IPS DF 6.9 (cell line): ENCODE measurements at regions not wholly inside any gene's neighbourhood (a gene's known extent, or its start where the extent isn't known, plus 50 kb on each side); places are given as distances from the start of the nearest gene placed in this dataset.

Experiments
- DNase-seq: peaks from one replicate; pipeline ENCODE4 v3.0.0-alpha.2; 2013; ENCODE audit warnings: low read depth, low spot score
- H3K27ac ChIP-seq: one replicate; pipeline ENCODE4 v1.5.1; 2013; ENCODE audit warnings: low read length, control low read depth
- H3K27me3 ChIP-seq: 2 replicates; pipeline ENCODE4 v1.6.1; 2013; ENCODE audit warnings: mild to moderate bottlenecking, low read length; ENCODE audit not compliant: control insufficient read depth, insufficient read depth
- H3K36me3 ChIP-seq: 2 replicates; pipeline ENCODE4 v1.6.1; 2013; ENCODE audit warnings: low read length; ENCODE audit not compliant: control insufficient read depth, insufficient read depth
- H3K4me1 ChIP-seq: 2 replicates; pipeline ENCODE4 v1.6.1; 2013; ENCODE audit warnings: low read length; ENCODE audit not compliant: control insufficient read depth, insufficient read depth
- H3K4me3 ChIP-seq: 2 replicates; pipeline ENCODE4 v1.5.1; 2013; ENCODE audit warnings: mild to moderate bottlenecking, low read length
- H3K9me3 ChIP-seq: 2 replicates; pipeline ENCODE4 v1.6.1; 2013; ENCODE audit warnings: low read length, inconsistent platforms; ENCODE audit not compliant: control insufficient read depth, insufficient read depth
- WGBS: extraction: QIAGEN DNeasy Blood & Tissue Kit; methylation state at CpG from one replicate; pipeline ENCODE4 v1.1.7; 2013; ENCODE audit warnings: mixed read lengths, missing lambda C conversion rate; ENCODE audit not compliant: insufficient read length, insufficient coverage; 5-methylcytosine and 5-hydroxymethylcytosine counted together

DNA sequence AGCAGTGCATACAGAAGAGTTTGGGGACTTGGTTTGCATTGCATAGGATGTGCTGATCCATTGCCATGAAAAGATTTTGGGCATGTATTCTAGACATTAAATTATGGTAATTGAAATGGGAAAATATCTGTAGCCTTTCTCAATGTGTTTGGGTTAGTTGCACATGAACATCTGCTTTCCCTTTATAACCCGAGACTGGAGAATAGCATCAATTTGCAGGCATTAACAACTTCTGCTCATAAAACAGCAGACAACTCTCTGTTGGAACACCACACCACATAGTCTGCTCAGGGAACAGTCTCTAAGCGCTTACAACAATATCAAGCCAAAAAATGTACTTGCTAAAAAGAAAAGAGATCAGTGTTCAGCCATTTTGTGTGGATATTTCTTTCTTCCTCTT is 1391.1 kb upstream of the LRRTM3 start:
- Histone ChIP-seq H3K27me3 (no peaks in the 10 kb centered on the region), H3K9me3 (no peaks in the 10 kb centered on the region), H3K4me3 (no peak overlapping the region), H3K4me1 (no peaks in the 10 kb centered on the region), H3K36me3 (no peaks in the 10 kb centered on the region), H3K27ac (no peak overlapping the region)
- no peak for DNase-seq
- no CpG with 5 or more reads among the region's 2 CpGs for WGBS

DNA sequence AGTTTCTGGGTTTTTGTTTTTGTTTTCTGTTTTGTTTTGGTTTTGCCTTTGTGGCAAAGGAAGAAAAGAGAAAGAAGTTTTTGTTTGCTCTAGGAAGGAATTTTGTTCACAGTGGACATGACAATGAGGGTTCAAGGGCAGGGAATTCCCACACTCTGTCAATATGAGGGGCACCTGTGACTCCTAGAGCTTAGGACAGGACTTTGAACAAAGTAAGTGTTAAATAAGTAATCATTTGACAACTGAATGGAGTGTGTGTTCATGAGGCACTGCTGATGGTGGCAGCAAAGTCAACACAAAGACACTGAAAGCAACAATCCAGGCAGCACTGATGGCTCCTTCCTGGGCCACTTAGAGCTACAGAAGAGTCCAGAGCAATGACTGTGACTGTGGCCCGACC is 1381.1 kb upstream of the LRRTM3 start:
- Histone ChIP-seq H3K4me1 (no peaks in the 10 kb centered on the region), H3K27ac (no peak overlapping the region), H3K36me3 (no peaks in the 10 kb centered on the region), H3K9me3 (no peaks in the 10 kb centered on the region), H3K4me3 (no peak overlapping the region), H3K27me3 (no peaks in the 10 kb centered on the region)
- WGBS: no CpG with 5 or more reads among the region's 1 CpG
- DNase-seq: no peak

DNA sequence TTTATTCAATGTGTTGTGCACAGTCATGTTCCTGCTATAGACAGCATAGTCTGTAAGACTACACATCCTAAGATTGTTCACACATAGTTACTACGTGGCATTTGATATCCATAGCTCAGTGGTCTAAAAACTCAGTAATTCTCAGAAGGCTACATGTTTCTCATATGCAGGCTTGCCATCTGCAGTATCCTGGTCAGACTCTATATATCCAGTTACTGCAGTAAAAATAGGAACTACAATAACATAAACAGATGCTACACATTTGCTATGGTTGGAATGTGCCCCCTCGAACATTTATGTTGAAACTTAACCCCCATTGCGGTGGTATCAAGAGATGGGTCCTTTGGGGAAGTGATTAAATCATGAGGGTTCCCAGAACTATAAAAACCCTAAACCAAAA is 1377.8 kb upstream of the LRRTM3 start:
- no peak for DNase-seq
- Histone ChIP-seq H3K4me1 (no peaks in the 10 kb centered on the region), H3K27me3 (no peaks in the 10 kb centered on the region), H3K4me3 (no peak overlapping the region), H3K9me3 (no peaks in the 10 kb centered on the region), H3K27ac (no peak overlapping the region), H3K36me3 (no peaks in the 10 kb centered on the region)
- WGBS: no CpG with 5 or more reads among the region's 3 CpGs

DNA sequence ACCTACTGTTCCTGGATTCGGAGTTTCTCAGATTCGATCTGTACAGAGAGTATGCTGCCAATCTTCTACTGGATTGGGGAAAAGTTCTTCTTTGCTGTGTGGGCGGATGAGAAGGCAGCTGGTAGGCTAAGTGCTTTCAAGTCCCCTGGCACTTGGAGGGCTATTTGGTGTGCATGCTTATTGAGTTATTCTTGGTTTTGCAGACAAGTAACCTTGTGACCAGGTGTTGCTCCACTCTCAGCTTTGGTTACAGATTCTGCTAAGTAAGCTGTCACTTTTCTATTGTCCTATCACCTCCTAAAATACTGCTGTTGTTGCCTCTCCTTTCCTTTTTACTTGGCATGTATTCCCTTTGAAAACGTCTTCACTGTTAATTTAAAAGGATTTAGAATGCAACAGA is 1375.1 kb upstream of the LRRTM3 start:
- no CpG with 5 or more reads among the region's 4 CpGs for WGBS
- no peak for DNase-seq
- H3K4me1 ChIP-seq: no peaks in the 10 kb centered on the region
- H3K27ac ChIP-seq: no peak overlapping the region
- no peaks in the 10 kb centered on the region for H3K36me3 ChIP-seq
- H3K27me3 ChIP-seq: no peaks in the 10 kb centered on the region
- H3K9me3 ChIP-seq: no peaks in the 10 kb centered on the region
- no peak overlapping the region for H3K4me3 ChIP-seq

GRCh38 chr10:65555192-65555591 is 1370.6 kb upstream of the LRRTM3 start:
- no peak overlapping the region for H3K27ac ChIP-seq
- no peaks in the 10 kb centered on the region for H3K27me3 ChIP-seq
- H3K4me3 ChIP-seq: no peak overlapping the region
- H3K4me1 ChIP-seq: no peaks in the 10 kb centered on the region
- DNase-seq: no peak
- no CpG with 5 or more reads among the region's 5 CpGs for WGBS
- H3K9me3 ChIP-seq: no peaks in the 10 kb centered on the region
- no peaks in the 10 kb centered on the region for H3K36me3 ChIP-seq

- Histone ChIP-seq H3K9me3 (no peaks in the 10 kb centered on the region), H3K4me1 (no peaks in the 10 kb centered on the region), H3K4me3 (no peak overlapping the region), H3K36me3 (no peaks in the 10 kb centered on the region), H3K27me3 (no peaks in the 10 kb centered on the region), H3K27ac (no peak overlapping the region)
- no peak for DNase-seq
- WGBS: no CpG with 5 or more reads among the region's 5 CpGs
These were observed 1369.8 kb upstream of the LRRTM3 start for GRCh38 chr10:65556006-65556405.

GRCh38 chr10:65559369-65559768 is 1366.5 kb upstream of the LRRTM3 start:
- Histone ChIP-seq H3K36me3 (no peaks in the 10 kb centered on the region), H3K27me3 (no peaks in the 10 kb centered on the region), H3K27ac (no peak overlapping the region), H3K4me1 (no peaks in the 10 kb centered on the region), H3K4me3 (no peak overlapping the region), H3K9me3 (no peaks in the 10 kb centered on the region)
- DNase-seq: no peak
- WGBS: no CpG with 5 or more reads among the region's 2 CpGs

- DNase-seq: no peak
- Histone ChIP-seq H3K36me3 (no peaks in the 10 kb centered on the region), H3K4me1 (no peaks in the 10 kb centered on the region), H3K27ac (no peak overlapping the region), H3K4me3 (no peak overlapping the region), H3K27me3 (no peaks in the 10 kb centered on the region), H3K9me3 (no peaks in the 10 kb centered on the region)
- no CpG with 5 or more reads among the region's 1 CpG for WGBS
These were observed 1360.6 kb upstream of the LRRTM3 start for GRCh38 chr10:65565246-65565645.

- no peaks in the 10 kb centered on the region for H3K9me3 ChIP-seq
- no peaks in the 10 kb centered on the region for H3K4me1 ChIP-seq
- no CpG with 5 or more reads among the region's 2 CpGs for WGBS
- no peak overlapping the region for H3K27ac ChIP-seq
- H3K36me3 ChIP-seq: no peaks in the 10 kb centered on the region
- no peak overlapping the region for H3K4me3 ChIP-seq
- DNase-seq: no peak
- H3K27me3 ChIP-seq: no peaks in the 10 kb centered on the region
These were observed 1358.9 kb upstream of the LRRTM3 start for GRCh38 chr10:65566906-65567305.

DNA sequence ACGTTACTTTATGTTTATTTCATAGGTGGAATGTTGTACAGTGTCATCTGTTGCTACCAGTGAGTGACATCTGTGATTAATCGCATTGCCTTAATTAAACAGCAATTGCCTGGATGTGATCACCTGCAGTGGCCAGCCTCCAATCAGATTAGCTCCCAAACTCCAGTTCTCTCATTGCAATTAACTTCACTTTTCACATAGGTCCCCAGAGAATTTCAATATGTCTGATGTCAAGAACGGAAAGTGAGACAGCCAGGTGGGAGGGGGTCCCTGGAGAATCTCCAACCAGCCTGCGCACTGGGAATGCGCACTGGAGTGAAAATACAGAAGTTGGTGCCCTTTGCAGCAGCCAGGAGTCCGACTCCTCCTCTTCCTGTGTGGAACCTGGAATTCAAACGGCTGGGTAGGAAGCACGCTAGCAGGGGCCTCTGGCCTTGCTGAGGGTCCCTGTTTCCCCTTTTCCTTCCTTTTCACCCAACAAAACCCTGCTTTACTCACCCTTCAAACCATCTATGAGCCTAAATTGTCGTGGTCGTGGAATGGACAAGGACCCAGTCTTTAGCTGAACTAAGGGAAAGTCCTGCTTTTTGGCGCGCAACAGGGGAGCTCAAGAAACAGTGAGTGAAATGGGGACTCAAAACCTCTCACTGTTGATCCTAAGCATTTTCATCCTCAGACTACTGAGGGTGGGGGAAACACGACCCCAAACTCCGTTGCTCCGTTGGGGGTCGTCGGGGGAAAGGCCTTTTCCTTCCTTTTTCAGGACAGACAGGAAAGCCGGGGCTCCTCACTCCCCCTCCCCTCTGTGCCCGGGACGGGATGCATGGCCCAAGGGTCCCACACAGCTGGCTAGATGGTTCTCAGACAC is 1355.5 kb upstream of the LRRTM3 start:
- Histone ChIP-seq H3K9me3 (no peaks in the 10 kb centered on the region), H3K27ac (no peak overlapping the region), H3K4me1 (no peaks in the 10 kb centered on the region), H3K27me3 (no peaks in the 10 kb centered on the region), H3K4me3 (peak overlapping the region; percentile 66; the same call in 1 of the 2 replicates), H3K36me3 (peaks cover 2% of the 10 kb centered on the region; the same call in 1 of the 2 replicates)
- no CpG with 5 or more reads among the region's 20 CpGs for WGBS
- no peak for DNase-seq
